Activated CD8-positive, alpha-beta T cell treated with anti-CD3 and anti-CD28 coated beads, Interleukin-2, amount 10 ng/mL, durations not matched to agents 7 days and 5 days (primary cell): ENCODE measurements at regions not wholly inside any gene's neighbourhood (a gene's known extent, or its start where the extent isn't known, plus 50 kb on each side); places are given as distances from the start of the nearest gene placed in this dataset.

ENCODE experiments used
- ATAC-seq: fragments of 150-1000 bp; cut with Tn5 transposase; one replicate; pipeline ENCODE4 v1.10.0; 2021; ENCODE audit warnings: moderate library complexity
- CTCF ChIA-PET: fragments of 350-600 bp; sonication (Branson Sonifier 250); formaldehyde crosslinking; loops from one replicate; lab custom pipeline; 2021; ENCODE audit warnings: antibody characterized with exemption; lab: Charles Lee
- POLR2A ChIA-PET: fragments of 350-600 bp; sonication (Branson Sonifier 250); formaldehyde crosslinking; loops from one replicate; lab custom pipeline; 2021; ENCODE audit warnings: antibody characterized with exemption; lab: Charles Lee
- DNase-seq: peaks from one replicate; pipeline ENCODE4 v3.0.0-alpha.2; 2020
- H3K27ac Mint-ChIP-seq: one replicate; pipeline ENCODE4 v1.8.0; 2021; ENCODE audit warnings: mild to moderate bottlenecking, mixed read lengths
- H3K27me3 Mint-ChIP-seq: one replicate; pipeline ENCODE4 v1.8.0; 2021; ENCODE audit warnings: low read depth, mixed read lengths
- H3K36me3 Mint-ChIP-seq: one replicate; pipeline ENCODE4 v1.8.0; 2021; ENCODE audit warnings: low read depth, mixed read lengths
- H3K4me1 Mint-ChIP-seq: one replicate; pipeline ENCODE4 v1.8.0; 2021; ENCODE audit warnings: low read depth, mixed read lengths
- H3K4me3 Mint-ChIP-seq: one replicate; pipeline ENCODE4 v1.8.0; 2021; ENCODE audit warnings: mild to moderate bottlenecking, mixed read lengths
- H3K9me3 Mint-ChIP-seq: one replicate; pipeline ENCODE4 v1.8.0; 2022; ENCODE audit warnings: mixed read lengths; ENCODE audit not compliant: insufficient read depth

DNA sequence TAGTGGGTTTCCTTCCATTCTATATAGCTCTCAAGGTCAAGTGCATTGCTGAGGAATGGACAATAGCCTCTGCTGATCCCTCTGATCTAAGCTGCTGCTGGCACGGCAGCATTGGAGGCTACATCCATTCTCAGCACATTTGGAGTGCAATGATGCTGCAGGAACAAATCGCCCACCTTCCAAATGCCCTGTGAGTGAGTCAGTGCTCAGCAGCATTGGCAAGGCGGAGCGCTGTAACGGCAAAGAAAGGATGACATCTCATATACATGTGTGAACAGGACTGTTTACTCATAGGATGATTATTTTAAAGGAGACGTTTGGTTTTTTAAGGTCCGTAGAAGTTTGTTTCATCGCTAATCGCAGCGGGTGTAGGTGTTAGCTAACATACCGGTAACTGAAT is 408.7 kb downstream of the ARHGEF28 start:
- Mint-ChIP-seq H3K27ac (no peak overlapping the region), H3K4me1 (no peaks in the 10 kb centered on the region), H3K9me3 (no peaks in the 10 kb centered on the region)

DNA sequence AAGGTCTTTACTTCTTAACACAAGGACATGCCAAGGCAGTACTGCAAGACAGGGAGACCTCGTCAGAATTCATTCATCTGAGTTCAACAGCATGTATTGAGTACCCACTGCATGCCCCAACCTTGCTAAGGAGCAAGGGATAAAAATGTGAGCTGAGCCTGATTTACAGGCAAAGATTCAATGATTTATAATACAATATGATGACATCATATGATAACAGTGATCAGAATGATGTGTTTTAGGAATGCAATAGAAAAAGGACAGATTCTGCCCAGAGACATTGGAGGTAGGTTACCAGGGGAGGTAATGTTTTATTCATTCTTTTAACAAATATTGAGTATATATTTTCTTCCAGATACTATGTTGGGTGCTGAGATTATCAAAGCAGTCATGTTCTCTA is 406.6 kb downstream of the ARHGEF28 start:
- Mint-ChIP-seq H3K27ac (no peak overlapping the region), H3K4me1 (no peaks in the 10 kb centered on the region), H3K36me3 (no peaks in the 10 kb centered on the region), H3K9me3 (no peaks in the 10 kb centered on the region), H3K27me3 (peaks cover 2% of the 10 kb centered on the region), H3K4me3 (no peak overlapping the region)
- ChIA-PET CTCF (no interaction called here), POLR2A (no interaction called here)
- ATAC-seq (no peak), DNase-seq (no peak)

More for the DNA sequence above, 408.7 kb downstream of the ARHGEF28 start:
- peaks cover 2% of the 10 kb centered on the region for H3K27me3 Mint-ChIP-seq
- no peak for DNase-seq
- POLR2A ChIA-PET = no interaction called here
- H3K4me3 Mint-ChIP-seq = no peak overlapping the region
- CTCF ChIA-PET = interaction anchor here (1.0 kb wide), 1 partner anchor 605 kb away, joined by 3 read pairs; no protein-coding TSS in a partner anchor
- H3K36me3 Mint-ChIP-seq = no peaks in the 10 kb centered on the region
- ATAC-seq = no peak

DNA sequence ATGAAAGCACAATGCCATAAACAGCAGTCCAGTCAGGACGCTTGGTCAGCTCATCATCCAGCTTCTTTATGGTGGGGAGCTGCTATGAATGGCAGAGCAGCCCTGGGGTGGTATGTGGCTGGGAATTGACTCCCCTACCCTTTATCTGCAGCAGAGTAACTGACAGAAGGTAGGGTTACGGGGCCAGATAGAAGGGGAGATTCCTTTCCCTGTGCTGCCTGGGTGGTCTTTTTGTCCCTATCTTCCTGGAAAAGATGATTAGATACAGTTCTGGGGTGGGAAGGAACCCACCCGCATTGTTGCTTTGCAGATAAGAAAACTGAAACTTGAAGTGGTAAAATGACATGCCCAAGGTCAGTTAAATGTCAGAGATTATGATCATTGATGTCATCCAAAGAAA is 405.5 kb downstream of the ARHGEF28 start:
- ChIA-PET CTCF (no interaction called here), POLR2A (no interaction called here)
- Mint-ChIP-seq H3K9me3 (no peaks in the 10 kb centered on the region), H3K36me3 (no peaks in the 10 kb centered on the region), H3K4me1 (no peaks in the 10 kb centered on the region), H3K27me3 (peaks cover 2% of the 10 kb centered on the region), H3K27ac (no peak overlapping the region), H3K4me3 (no peak overlapping the region)
- no peak for ATAC-seq
- DNase-seq = no peak

DNA sequence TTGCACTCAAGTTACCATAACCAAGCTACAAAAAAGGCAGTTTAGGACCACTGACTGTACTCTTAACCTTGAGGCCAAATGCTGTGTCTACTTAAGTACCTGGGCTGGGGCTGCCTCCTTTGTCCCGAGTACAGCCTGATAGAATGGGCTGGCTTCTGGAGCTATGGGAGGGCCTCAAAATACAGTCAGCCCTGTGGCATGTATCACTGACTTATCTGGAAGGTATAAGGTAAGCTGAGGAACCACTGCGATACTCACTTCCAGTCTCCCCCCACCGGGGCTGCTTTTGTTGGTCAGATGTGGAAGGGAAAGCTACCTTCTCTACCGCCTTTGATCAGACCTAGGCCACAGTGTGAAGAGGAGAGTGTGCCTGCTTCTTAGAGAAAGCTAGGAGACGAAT is 404.8 kb downstream of the ARHGEF28 start:
- Mint-ChIP-seq H3K36me3 (no peaks in the 10 kb centered on the region), H3K27ac (no peak overlapping the region), H3K9me3 (no peaks in the 10 kb centered on the region), H3K4me1 (no peaks in the 10 kb centered on the region), H3K4me3 (no peak overlapping the region), H3K27me3 (peaks cover 2% of the 10 kb centered on the region)
- DNase-seq = no peak
- ChIA-PET CTCF (no interaction called here), POLR2A (no interaction called here)
- ATAC-seq = no peak

DNA sequence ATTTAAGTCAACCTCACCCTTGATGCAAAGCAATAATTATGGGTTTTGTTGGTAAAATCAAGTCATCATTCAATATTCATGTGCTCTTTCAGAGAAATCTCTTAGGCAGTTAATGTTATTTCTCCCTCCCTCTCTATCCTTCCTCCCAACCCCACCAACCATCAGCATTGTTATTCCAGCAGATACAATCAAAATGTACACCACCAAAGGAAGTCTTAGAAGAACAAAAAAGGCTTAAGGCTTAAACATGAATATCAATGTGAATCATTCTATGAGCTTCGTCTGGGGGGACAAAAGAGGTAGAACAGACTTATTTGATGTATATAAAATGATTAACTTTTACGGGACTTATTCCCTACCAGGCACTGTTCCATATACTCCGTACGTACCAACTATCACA is 404.4 kb downstream of the ARHGEF28 start:
- DNase-seq (no peak), ATAC-seq (no peak)
- ChIA-PET POLR2A (no interaction called here), CTCF (no interaction called here)
- Mint-ChIP-seq H3K4me3 (no peak overlapping the region), H3K27me3 (peaks cover 2% of the 10 kb centered on the region), H3K27ac (no peak overlapping the region), H3K36me3 (no peaks in the 10 kb centered on the region), H3K4me1 (no peaks in the 10 kb centered on the region), H3K9me3 (no peaks in the 10 kb centered on the region)

DNA sequence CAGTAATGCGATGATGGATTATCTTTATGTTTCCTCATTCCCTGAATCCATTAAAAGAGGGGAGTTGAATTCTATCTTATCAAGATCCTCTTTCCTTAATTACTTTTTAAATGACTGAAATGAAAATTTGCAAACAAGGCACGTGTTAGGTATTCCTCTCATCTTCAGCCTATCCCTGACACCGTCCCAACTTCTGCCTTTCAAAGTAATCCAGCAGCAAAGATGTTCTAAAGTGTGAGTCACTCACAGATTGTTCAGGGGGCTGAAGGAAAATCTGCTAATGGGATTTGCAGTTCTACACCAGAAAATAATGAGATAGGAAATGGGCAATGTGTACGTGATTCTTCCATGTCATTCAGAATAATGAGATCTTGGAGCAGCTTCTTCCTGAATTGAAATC is 403.0 kb downstream of the ARHGEF28 start:
- Mint-ChIP-seq H3K27ac (no peak overlapping the region), H3K9me3 (no peaks in the 10 kb centered on the region), H3K4me3 (no peak overlapping the region), H3K27me3 (peaks cover 2% of the 10 kb centered on the region), H3K4me1 (no peaks in the 10 kb centered on the region), H3K36me3 (no peaks in the 10 kb centered on the region)
- ATAC-seq (no peak), DNase-seq (no peak)
- POLR2A ChIA-PET = no interaction called here
- CTCF ChIA-PET = no interaction called here

DNA sequence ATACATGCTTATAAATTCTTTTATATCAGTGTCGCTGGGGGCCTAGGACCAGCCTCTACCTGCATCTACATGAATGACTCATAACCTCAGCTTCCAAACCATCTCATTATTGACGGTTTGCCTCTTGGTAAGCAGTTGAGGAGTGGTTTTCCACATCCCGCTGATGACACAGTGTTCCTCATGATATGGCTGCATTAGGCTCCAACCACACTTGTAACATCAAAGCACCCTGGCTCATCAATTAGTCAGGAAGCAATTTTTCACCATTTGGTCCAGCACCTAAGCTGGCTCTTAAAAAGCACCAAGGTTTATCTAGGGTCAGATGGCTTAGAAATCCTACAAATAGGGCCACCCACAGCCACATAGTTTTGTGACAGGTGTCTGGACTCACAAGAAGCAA is 402.4 kb downstream of the ARHGEF28 start:
- Mint-ChIP-seq H3K4me3 (no peak overlapping the region), H3K9me3 (no peaks in the 10 kb centered on the region), H3K36me3 (no peaks in the 10 kb centered on the region), H3K27ac (no peak overlapping the region), H3K4me1 (no peaks in the 10 kb centered on the region), H3K27me3 (peaks cover 2% of the 10 kb centered on the region)
- DNase-seq (no peak), ATAC-seq (no peak)
- POLR2A ChIA-PET = no interaction called here
- CTCF ChIA-PET = no interaction called here

DNA sequence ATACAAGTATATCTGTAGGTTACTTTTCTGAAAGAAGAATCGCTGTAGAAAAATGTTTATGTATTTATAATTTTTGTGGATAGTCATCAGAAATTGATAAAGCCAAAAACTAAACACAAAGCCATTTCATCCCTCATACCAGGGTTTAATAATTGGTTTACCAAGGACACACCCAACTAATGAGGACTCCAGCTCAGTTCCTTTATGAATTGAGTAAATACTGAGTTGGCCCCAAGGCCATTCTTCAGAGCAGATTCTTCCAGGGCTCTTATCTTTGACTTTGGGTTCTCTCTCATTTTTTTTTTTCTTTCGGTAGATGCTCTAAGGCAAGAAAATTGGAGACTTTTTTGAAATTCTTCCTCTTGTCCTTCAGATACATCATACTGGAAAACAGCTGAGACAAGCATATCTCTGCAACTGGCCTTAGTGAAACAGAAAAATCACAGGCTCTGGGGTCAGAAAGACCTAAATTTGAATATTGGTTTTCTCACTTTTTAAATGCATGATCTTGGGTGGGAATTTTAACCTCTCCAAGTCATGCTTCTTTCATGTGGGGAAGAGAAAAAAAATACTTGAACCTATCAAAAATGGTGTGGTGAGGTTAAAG is 401.8 kb downstream of the ARHGEF28 start:
- Mint-ChIP-seq H3K36me3 (no peaks in the 10 kb centered on the region), H3K4me1 (no peaks in the 10 kb centered on the region)

DNA sequence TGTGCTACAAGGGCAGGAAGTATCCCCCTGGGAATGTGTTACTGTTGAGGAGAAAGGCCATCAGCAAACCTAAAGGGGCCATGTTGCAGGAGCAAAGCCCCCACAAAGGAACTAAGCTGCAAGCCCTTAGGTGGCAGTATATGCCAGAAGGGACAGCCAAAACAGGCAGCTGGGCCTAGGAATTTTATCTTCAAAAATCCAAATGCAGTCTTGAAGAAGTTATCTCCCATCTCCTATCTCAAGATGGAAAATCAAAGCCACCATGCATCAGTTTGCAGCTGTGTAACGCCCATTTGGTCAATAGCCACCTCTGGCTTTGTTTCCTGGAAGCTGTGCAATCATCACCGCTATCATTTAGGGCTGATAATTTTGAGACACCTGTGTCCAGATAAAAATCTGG is 400.3 kb downstream of the ARHGEF28 start:
- Mint-ChIP-seq H3K4me3 (no peak overlapping the region), H3K9me3 (no peaks in the 10 kb centered on the region), H3K27me3 (peaks cover 2% of the 10 kb centered on the region), H3K36me3 (no peaks in the 10 kb centered on the region), H3K4me1 (no peaks in the 10 kb centered on the region), H3K27ac (no peak overlapping the region)
- POLR2A ChIA-PET = no interaction called here
- CTCF ChIA-PET = no interaction called here
- no peak for ATAC-seq
- no peak for DNase-seq

More for the DNA sequence above, 401.8 kb downstream of the ARHGEF28 start:
- peaks cover 2% of the 10 kb centered on the region for H3K27me3 Mint-ChIP-seq
- no peak overlapping the region for H3K4me3 Mint-ChIP-seq
- DNase-seq (no peak), ATAC-seq (no peak)
- no peak overlapping the region for H3K27ac Mint-ChIP-seq
- H3K9me3 Mint-ChIP-seq = no peaks in the 10 kb centered on the region
- ChIA-PET CTCF (interaction anchor here (1.1 kb wide), 1 partner anchor 437 kb away, joined by 3 read pairs; no protein-coding TSS in a partner anchor), POLR2A (interaction anchor here (0.6 to 0.7 kb wide), 2 partner anchors 593 to 1041 kb away, joined by 3 to 7 read pairs; no protein-coding TSS in a partner anchor)

DNA sequence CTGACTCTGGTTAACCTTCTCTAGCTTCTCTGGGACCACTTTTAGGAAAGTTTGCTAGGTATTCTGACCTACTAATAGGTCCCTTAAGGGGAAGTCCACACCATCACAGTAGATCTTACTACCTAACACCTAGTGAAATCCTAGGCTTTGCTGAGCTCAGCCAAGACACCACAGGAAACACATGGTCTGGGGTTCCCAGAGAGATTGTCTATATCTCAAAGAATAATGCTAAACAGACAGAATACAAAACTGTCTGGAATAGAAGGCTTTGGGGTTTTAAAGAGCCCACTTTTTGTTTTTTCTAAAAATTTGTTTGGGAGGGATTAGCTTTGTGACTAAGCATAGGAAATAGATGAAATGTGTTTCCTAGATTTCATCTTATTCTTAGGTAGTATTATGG is 395.1 kb downstream of the ARHGEF28 start:
- CTCF ChIA-PET = no interaction called here
- no peaks in the 10 kb centered on the region for H3K36me3 Mint-ChIP-seq
- POLR2A ChIA-PET = no interaction called here
- no peaks in the 10 kb centered on the region for H3K27me3 Mint-ChIP-seq
- ATAC-seq (no peak), DNase-seq (no peak)
- no peaks in the 10 kb centered on the region for H3K4me1 Mint-ChIP-seq
- no peak overlapping the region for H3K4me3 Mint-ChIP-seq
- H3K27ac Mint-ChIP-seq = no peak overlapping the region
- H3K9me3 Mint-ChIP-seq = no peaks in the 10 kb centered on the region

DNA sequence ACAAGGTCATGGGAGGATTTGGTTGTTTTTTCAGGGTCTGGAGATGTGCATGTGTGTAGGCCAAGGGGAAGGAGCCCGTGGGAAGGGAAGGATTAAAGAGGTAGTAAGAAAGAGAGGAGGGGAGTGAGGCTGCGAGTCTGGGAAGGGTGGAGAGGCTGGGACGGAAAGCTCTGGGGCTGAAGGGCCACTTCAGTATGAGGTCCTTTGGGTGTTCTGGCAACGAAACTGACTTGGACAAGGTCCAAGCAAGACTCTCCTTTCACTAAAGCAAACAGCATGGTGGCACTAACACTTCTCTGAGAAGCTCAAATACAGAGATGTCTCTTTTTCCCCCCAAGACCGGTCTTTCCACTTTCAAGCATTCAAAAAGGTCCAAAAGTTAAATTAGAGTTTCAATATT is 394.5 kb downstream of the ARHGEF28 start:
- Mint-ChIP-seq H3K9me3 (no peaks in the 10 kb centered on the region), H3K27me3 (no peaks in the 10 kb centered on the region), H3K4me3 (no peak overlapping the region), H3K36me3 (no peaks in the 10 kb centered on the region), H3K4me1 (no peaks in the 10 kb centered on the region), H3K27ac (no peak overlapping the region)
- CTCF ChIA-PET = no interaction called here
- no peak for ATAC-seq
- POLR2A ChIA-PET = no interaction called here
- DNase-seq = no peak

DNA sequence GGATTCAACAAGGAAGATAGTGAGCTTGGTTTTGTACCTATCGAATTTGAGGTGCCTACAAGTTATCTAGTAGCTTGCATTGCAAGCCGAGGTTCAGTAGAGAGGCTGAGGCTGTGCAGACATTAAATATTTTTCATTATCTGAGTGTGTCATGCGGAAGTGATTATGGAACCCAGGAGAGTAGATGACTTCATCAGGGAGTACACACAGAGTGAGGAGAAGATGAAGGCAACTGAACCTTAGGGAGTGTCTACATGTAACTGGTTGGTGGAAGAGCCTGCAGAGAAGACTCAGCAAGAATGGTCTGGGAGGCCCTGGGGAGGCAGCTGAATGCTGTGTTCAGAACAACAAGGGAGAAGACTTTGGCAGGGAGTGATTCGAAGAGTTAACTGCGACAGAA is 393.9 kb downstream of the ARHGEF28 start:
- Mint-ChIP-seq H3K27me3 (no peaks in the 10 kb centered on the region), H3K4me3 (no peak overlapping the region), H3K4me1 (no peaks in the 10 kb centered on the region), H3K27ac (no peak overlapping the region), H3K36me3 (no peaks in the 10 kb centered on the region), H3K9me3 (no peaks in the 10 kb centered on the region)
- ChIA-PET POLR2A (no interaction called here), CTCF (no interaction called here)
- DNase-seq (no peak), ATAC-seq (no peak)

DNA sequence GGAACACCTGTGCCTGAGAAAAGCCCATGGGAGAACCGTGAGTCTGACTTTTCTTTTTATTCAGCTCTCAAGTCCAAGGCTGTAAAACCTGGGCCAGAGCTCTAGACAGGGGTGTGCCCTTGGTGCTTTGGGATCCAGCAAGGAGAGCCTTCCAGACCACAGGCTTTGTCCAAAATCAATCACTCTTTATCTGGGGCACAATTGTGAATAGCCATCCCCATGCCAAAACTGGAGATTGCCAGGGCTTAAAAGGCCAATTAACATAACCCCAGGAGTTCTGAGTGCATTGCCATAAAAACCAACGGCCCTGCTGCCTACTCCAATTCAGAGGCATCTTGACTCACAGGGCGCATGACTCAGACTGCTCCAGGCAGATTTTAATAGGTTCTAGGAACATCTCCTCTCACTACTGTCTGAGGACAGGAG is 391.8 kb downstream of the ARHGEF28 start:
- Mint-ChIP-seq H3K36me3 (no peaks in the 10 kb centered on the region), H3K4me3 (no peak overlapping the region), H3K4me1 (no peaks in the 10 kb centered on the region), H3K27me3 (no peaks in the 10 kb centered on the region), H3K9me3 (no peaks in the 10 kb centered on the region), H3K27ac (no peak overlapping the region)
- DNase-seq (no peak), ATAC-seq (no peak)
- ChIA-PET POLR2A (interaction anchor here (0.6 kb wide), 1 partner anchor 95 kb away, joined by 3 read pairs; no protein-coding TSS in a partner anchor), CTCF (no interaction called here)
